Cardiac muscle cell (in vitro differentiated cells and primary cell): ENCODE measurements at regions not wholly inside any gene's neighbourhood (a gene's known extent, or its start where the extent isn't known, plus 50 kb on each side); places are given as distances from the start of the nearest gene placed in this dataset.

ENCODE experiments used
- DNase-seq, 2 donors: peaks; one replicate each; pipeline versions ENCODE4 v3.0.0 to v3.0.0-alpha.2; 2010 to 2017; ENCODE audit warnings: low read depth in 1 of 2, low spot score in 1 of 2
- H3K27ac ChIP-seq: fragments of 200-600 bp; sonication (generic); 2 replicates; pipeline ENCODE4 v1.5.1; 2016
- H3K27me3 ChIP-seq: fragments of 200-600 bp; sonication (generic); 2 replicates; pipeline ENCODE4 v1.6.0; 2016; ENCODE audit warnings: control low read depth
- H3K36me3 ChIP-seq: fragments of 200-600 bp; sonication (generic); 2 replicates; pipeline ENCODE4 v1.5.1; 2016; ENCODE audit warnings: control low read depth
- H3K4me1 ChIP-seq: fragments of 200-600 bp; sonication (generic); 2 replicates; pipeline ENCODE4 v1.8.1; 2017; ENCODE audit warnings: low read depth, mild to moderate bottlenecking, mixed run types
- H3K4me3 ChIP-seq: fragments of 200-600 bp; sonication (generic); 2 replicates; pipeline ENCODE4 v1.5.1; 2016; ENCODE audit warnings: mild to moderate bottlenecking
- H3K9me3 ChIP-seq: fragments of 200-600 bp; sonication (generic); 2 replicates; pipeline ENCODE4 v1.5.1; 2017; ENCODE audit warnings: low read depth, mild to moderate bottlenecking, control low read depth
- TF ChIP-seq, protein P1 (sequence below): IDR thresholded peaks from 2 replicates; pipeline ENCODE4 v1.5.1; 2012; ENCODE audit warnings: low read depth, mild to moderate bottlenecking, low read length

DNA sequence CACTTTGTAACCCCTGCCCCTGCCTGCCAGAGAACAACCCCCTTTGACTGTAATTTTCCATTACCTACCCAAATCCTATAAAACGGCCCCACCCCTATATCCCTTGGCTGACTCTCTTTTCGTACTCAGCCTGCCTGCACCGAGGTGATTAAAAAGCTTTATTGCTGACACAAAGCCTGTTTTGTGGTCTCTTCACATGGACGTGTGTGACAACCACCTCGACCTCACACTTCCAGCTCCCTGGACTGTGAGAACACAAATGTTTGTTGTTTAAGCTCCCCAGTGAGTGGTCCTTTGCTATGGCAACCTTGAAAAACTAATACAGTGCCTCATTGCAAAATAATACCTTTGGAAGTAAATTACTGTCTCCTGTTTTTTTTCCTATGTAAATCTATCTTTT lies 299.2 kb upstream of the POU1F1 start:
- no peaks in the 10 kb centered on the region for H3K27me3 ChIP-seq
- H3K9me3 ChIP-seq: no peaks in the 10 kb centered on the region
- no peak overlapping the region for H3K27ac ChIP-seq
- no peak overlapping the region for H3K4me3 ChIP-seq
- no peaks in the 10 kb centered on the region for H3K4me1 ChIP-seq
- H3K36me3 ChIP-seq: no peaks in the 10 kb centered on the region
- TF ChIP-seq, protein P1, sequence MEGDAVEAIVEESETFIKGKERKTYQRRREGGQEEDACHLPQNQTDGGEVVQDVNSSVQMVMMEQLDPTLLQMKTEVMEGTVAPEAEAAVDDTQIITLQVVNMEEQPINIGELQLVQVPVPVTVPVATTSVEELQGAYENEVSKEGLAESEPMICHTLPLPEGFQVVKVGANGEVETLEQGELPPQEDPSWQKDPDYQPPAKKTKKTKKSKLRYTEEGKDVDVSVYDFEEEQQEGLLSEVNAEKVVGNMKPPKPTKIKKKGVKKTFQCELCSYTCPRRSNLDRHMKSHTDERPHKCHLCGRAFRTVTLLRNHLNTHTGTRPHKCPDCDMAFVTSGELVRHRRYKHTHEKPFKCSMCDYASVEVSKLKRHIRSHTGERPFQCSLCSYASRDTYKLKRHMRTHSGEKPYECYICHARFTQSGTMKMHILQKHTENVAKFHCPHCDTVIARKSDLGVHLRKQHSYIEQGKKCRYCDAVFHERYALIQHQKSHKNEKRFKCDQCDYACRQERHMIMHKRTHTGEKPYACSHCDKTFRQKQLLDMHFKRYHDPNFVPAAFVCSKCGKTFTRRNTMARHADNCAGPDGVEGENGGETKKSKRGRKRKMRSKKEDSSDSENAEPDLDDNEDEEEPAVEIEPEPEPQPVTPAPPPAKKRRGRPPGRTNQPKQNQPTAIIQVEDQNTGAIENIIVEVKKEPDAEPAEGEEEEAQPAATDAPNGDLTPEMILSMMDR: no peak
- DNase-seq: no peak

DNA sequence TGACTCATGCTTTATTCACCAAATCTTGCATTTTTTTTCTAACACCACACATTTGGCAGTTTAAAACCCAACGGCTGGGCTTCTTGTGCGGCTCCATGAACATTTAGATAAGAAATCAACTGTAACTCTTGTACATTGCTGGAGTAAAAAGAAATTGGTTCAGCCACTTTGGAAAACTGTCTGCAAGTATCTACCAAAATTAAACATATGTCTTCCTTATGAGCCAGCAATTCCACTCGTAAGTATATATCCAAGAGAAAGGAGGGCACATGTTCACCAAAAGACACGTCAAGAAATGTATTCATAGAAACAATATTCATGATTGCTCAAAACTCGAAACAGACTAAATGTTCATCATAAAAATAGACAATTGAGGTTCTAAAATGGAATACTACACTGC lies 291.9 kb upstream of the POU1F1 start:
- Histone ChIP-seq H3K4me3 (no peak overlapping the region), H3K27me3 (no peaks in the 10 kb centered on the region), H3K36me3 (no peaks in the 10 kb centered on the region), H3K9me3 (no peaks in the 10 kb centered on the region), H3K4me1 (peaks cover 6% of the 10 kb centered on the region), H3K27ac (no peak overlapping the region)
- TF ChIP-seq, protein P1: no peak
- no peak for DNase-seq

DNA sequence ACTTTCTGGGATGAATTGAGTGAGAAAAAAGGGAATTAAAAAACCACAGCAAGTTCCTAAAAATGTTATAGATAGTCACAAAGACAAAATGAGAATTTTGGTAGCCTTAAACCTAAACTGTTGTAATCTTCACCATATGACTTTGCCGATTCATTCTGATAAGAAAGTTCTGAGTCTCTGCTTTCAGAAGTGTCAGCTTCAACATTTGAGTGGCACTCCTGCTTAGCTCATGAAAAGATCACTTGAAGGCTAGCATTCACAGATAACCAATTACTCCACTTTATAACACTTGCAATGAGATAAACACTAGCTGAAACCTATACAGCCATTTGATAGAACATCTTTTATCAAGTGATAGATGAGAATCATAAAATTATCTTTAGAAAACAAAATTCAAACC lies 288.1 kb upstream of the POU1F1 start:
- no peak for DNase-seq

DNA sequence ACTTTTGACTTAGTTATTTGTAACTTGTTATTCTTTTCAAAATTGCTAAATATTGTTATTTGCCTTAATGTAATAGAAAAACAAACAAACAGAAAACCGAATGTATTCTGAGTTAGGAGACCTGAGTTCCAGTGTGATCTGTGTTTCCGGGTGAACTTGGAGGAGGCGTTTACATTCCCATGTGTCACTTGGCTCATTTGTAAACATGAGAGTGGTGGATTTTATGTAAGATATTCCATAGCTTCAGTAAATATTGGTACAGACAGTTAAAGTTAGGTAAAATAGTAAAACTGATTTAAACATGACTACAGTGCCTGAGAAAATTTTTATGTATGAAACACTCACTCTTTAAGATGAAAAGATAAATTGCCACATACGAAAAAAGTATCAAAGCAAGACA lies 287.3 kb upstream of the POU1F1 start:
- TF ChIP-seq, protein P1: no peak
- H3K4me3 ChIP-seq: no peak overlapping the region
- no peaks in the 10 kb centered on the region for H3K27me3 ChIP-seq
- no peaks in the 10 kb centered on the region for H3K36me3 ChIP-seq
- no peak for DNase-seq
- H3K27ac ChIP-seq: no peak overlapping the region
- no peaks in the 10 kb centered on the region for H3K9me3 ChIP-seq
- H3K4me1 ChIP-seq: peaks cover 6% of the 10 kb centered on the region

More for the DNA sequence above, 288.1 kb upstream of the POU1F1 start:
- peaks cover 6% of the 10 kb centered on the region for H3K4me1 ChIP-seq
- no peak overlapping the region for H3K4me3 ChIP-seq
- H3K9me3 ChIP-seq: no peaks in the 10 kb centered on the region
- TF ChIP-seq, protein P1: no peak
- H3K27me3 ChIP-seq: no peaks in the 10 kb centered on the region
- no peak overlapping the region for H3K27ac ChIP-seq
- H3K36me3 ChIP-seq: no peaks in the 10 kb centered on the region

DNA sequence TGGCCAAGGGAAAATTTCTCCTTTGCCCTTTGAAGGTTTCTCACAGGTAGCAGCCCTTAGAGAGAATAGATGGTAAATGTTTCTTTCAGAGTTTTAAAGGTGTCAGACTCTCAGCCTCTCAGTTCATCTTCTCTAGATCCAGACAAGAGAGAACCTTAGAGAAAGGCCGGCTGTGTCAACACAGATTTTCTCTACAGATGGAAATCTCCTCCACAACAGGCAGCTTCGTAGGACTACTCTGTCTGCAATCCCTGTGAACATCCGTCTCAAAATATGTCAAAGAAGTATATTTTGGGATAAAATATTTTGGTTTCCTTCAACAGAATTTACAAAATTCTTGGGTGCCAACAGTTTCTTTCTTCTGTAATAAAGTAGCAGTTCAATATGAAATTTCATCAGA lies 282.1 kb upstream of the POU1F1 start:
- no peaks in the 10 kb centered on the region for H3K36me3 ChIP-seq
- TF ChIP-seq, protein P1: no peak
- H3K4me1 ChIP-seq: no peaks in the 10 kb centered on the region
- H3K27ac ChIP-seq: no peak overlapping the region
- H3K9me3 ChIP-seq: no peaks in the 10 kb centered on the region
- no peaks in the 10 kb centered on the region for H3K27me3 ChIP-seq
- no peak overlapping the region for H3K4me3 ChIP-seq
- no peak for DNase-seq

DNA sequence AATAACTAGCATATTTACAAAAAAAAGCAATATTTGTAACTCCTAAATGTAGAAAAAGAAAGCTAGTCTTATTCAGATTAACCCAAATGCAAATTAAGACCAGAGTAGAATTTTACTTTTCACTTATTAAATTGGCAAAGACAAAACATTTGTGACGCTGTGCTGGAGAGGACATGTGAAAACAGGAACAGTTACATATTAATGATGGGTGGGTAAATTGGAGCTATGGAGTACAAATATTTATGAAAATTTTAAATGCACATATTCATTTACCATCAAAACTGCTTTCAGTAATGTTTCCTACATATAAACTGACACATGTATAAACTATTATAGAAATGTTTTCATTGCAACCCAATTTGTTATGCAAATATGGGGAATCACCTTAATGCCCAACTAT lies 278.9 kb upstream of the POU1F1 start:
- TF ChIP-seq, protein P1: no peak
- no peaks in the 10 kb centered on the region for H3K4me1 ChIP-seq
- H3K27me3 ChIP-seq: no peaks in the 10 kb centered on the region
- H3K4me3 ChIP-seq: no peak overlapping the region
- no peaks in the 10 kb centered on the region for H3K36me3 ChIP-seq
- H3K27ac ChIP-seq: no peak overlapping the region
- H3K9me3 ChIP-seq: no peaks in the 10 kb centered on the region
- no peak for DNase-seq
